Central memory CD8-positive, alpha-beta T cell (primary cell): ENCODE measurements at regions not wholly inside any gene's neighbourhood (a gene's known extent, or its start where the extent isn't known, plus 50 kb on each side); places are given as distances from the start of the nearest gene placed in this dataset.

Source experiments
- ATAC-seq: fragments of 150-1000 bp; cut with Tn5 transposase; replicated peaks from 2 replicates; pipeline ENCODE4 v1.10.0; 2022; ENCODE audit warnings: mild to moderate bottlenecking, moderate FRiP score, moderate number of reproducible peaks; ENCODE audit not compliant: poor library complexity, severe bottlenecking; ENCODE audit errors: extremely low read depth
- DNase-seq, 2 donors: peaks; one replicate each; pipeline ENCODE4 v3.0.0; 2021; ENCODE audit warnings: low spot score in 2 of 2
- H3K27ac Mint-ChIP-seq: one replicate; pipeline ENCODE4 v1.8.0; 2022; ENCODE audit warnings: low read depth, mild to moderate bottlenecking, moderate library complexity, mixed read lengths
- H3K27me3 Mint-ChIP-seq: one replicate; pipeline ENCODE4 v1.8.0; 2022; ENCODE audit warnings: mixed read lengths
- H3K36me3 Mint-ChIP-seq: one replicate; pipeline ENCODE4 v1.8.0; 2022; ENCODE audit warnings: mild to moderate bottlenecking, moderate library complexity, mixed read lengths; ENCODE audit not compliant: insufficient read depth
- H3K4me1 Mint-ChIP-seq: one replicate; pipeline ENCODE4 v1.8.0; 2022; ENCODE audit warnings: mixed read lengths
- H3K4me3 Mint-ChIP-seq: one replicate; pipeline ENCODE4 v1.8.0; 2022; ENCODE audit warnings: mild to moderate bottlenecking, moderate library complexity, mixed read lengths
- H3K9me3 Mint-ChIP-seq: one replicate; pipeline ENCODE4 v1.8.0; 2022; ENCODE audit warnings: mixed read lengths

GRCh38 chr20:4592316-4593148 is 93.7 kb upstream of the PRNP start:
- H3K9me3 Mint-ChIP-seq: no peaks in the 10 kb centered on the region
- ATAC-seq (no peak), DNase-seq (peak in 1 of 2 donors; percentile 39)
- peaks cover 9% of the 10 kb centered on the region for H3K4me1 Mint-ChIP-seq
- H3K36me3 Mint-ChIP-seq: no peaks in the 10 kb centered on the region
- peaks cover 32% of the 10 kb centered on the region for H3K27me3 Mint-ChIP-seq
- H3K4me3 Mint-ChIP-seq: peak overlapping the region; percentile 74
- no peak overlapping the region for H3K27ac Mint-ChIP-seq

GRCh38 chr20:4591975-4592315 is 94.3 kb upstream of the PRNP start:
- peaks cover 26% of the 10 kb centered on the region for H3K27me3 Mint-ChIP-seq
- no peak overlapping the region for H3K27ac Mint-ChIP-seq
- DNase-seq (no peak), ATAC-seq (no peak)
- no peaks in the 10 kb centered on the region for H3K36me3 Mint-ChIP-seq
- H3K4me3 Mint-ChIP-seq: peak overlapping the region; percentile 4
- no peaks in the 10 kb centered on the region for H3K9me3 Mint-ChIP-seq
- peaks cover 9% of the 10 kb centered on the region for H3K4me1 Mint-ChIP-seq

GRCh38 chr20:4585758-4586157 is 100.5 kb upstream of the PRNP start:
- H3K36me3 Mint-ChIP-seq: no peaks in the 10 kb centered on the region
- no peak for ATAC-seq
- no peaks in the 10 kb centered on the region for H3K4me1 Mint-ChIP-seq
- no peak overlapping the region for H3K27ac Mint-ChIP-seq
- peaks cover 31% of the 10 kb centered on the region for H3K27me3 Mint-ChIP-seq
- H3K9me3 Mint-ChIP-seq: no peaks in the 10 kb centered on the region
- H3K4me3 Mint-ChIP-seq: no peak overlapping the region
- DNase-seq: no peak

GRCh38 chr20:4585104-4585753 is 101.0 kb upstream of the PRNP start:
- Mint-ChIP-seq H3K27ac (no peak overlapping the region), H3K4me3 (no peak overlapping the region), H3K27me3 (peaks cover 35% of the 10 kb centered on the region), H3K4me1 (no peaks in the 10 kb centered on the region), H3K36me3 (no peaks in the 10 kb centered on the region), H3K9me3 (no peaks in the 10 kb centered on the region)
- ATAC-seq (no peak), DNase-seq (no peak)

- DNase-seq (no peak), ATAC-seq (no peak)
- Mint-ChIP-seq H3K9me3 (no peaks in the 10 kb centered on the region), H3K27me3 (peaks cover 41% of the 10 kb centered on the region), H3K36me3 (no peaks in the 10 kb centered on the region), H3K4me3 (no peak overlapping the region), H3K4me1 (no peaks in the 10 kb centered on the region), H3K27ac (no peak overlapping the region)
These were observed 101.7 kb upstream of the PRNP start for GRCh38 chr20:4584510-4584909.

- no peaks in the 10 kb centered on the region for H3K9me3 Mint-ChIP-seq
- H3K36me3 Mint-ChIP-seq: no peaks in the 10 kb centered on the region
- no peak for DNase-seq
- no peaks in the 10 kb centered on the region for H3K4me1 Mint-ChIP-seq
- peaks cover 68% of the 10 kb centered on the region for H3K27me3 Mint-ChIP-seq
- no peak overlapping the region for H3K4me3 Mint-ChIP-seq
- no peak overlapping the region for H3K27ac Mint-ChIP-seq
- no peak for ATAC-seq
These were observed 104.4 kb upstream of the PRNP start for GRCh38 chr20:4581838-4582237.

- DNase-seq: no peak
- Mint-ChIP-seq H3K9me3 (no peaks in the 10 kb centered on the region), H3K4me1 (no peaks in the 10 kb centered on the region), H3K4me3 (no peak overlapping the region), H3K27me3 (peaks cover 89% of the 10 kb centered on the region), H3K36me3 (no peaks in the 10 kb centered on the region), H3K27ac (no peak overlapping the region)
- ATAC-seq: no peak
These were observed 107.9 kb upstream of the PRNP start for GRCh38 chr20:4578375-4578774.

- Mint-ChIP-seq H3K36me3 (no peaks in the 10 kb centered on the region), H3K4me3 (no peak overlapping the region), H3K4me1 (no peaks in the 10 kb centered on the region), H3K27ac (no peak overlapping the region), H3K27me3 (peaks cover 80% of the 10 kb centered on the region), H3K9me3 (no peaks in the 10 kb centered on the region)
- no peak for ATAC-seq
- DNase-seq: no peak
These were observed 111.9 kb upstream of the PRNP start for GRCh38 chr20:4574356-4574690.

- no peaks in the 10 kb centered on the region for H3K36me3 Mint-ChIP-seq
- H3K4me1 Mint-ChIP-seq: no peaks in the 10 kb centered on the region
- no peaks in the 10 kb centered on the region for H3K9me3 Mint-ChIP-seq
- H3K4me3 Mint-ChIP-seq: no peak overlapping the region
- H3K27me3 Mint-ChIP-seq: peaks cover 75% of the 10 kb centered on the region
- no peak overlapping the region for H3K27ac Mint-ChIP-seq
- ATAC-seq (no peak), DNase-seq (no peak)
These were observed 112.5 kb upstream of the PRNP start for GRCh38 chr20:4573564-4574355.

GRCh38 chr20:4571759-4572531 is 114.3 kb upstream of the PRNP start:
- Mint-ChIP-seq H3K27ac (no peak overlapping the region), H3K4me3 (no peak overlapping the region), H3K27me3 (peaks cover 67% of the 10 kb centered on the region), H3K36me3 (no peaks in the 10 kb centered on the region), H3K9me3 (no peaks in the 10 kb centered on the region), H3K4me1 (no peaks in the 10 kb centered on the region)
- no peak for ATAC-seq
- DNase-seq: no peak

GRCh38 chr20:4569865-4570264 is 116.4 kb upstream of the PRNP start:
- H3K4me3 Mint-ChIP-seq: no peak overlapping the region
- DNase-seq (no peak), ATAC-seq (no peak)
- no peak overlapping the region for H3K27ac Mint-ChIP-seq
- no peaks in the 10 kb centered on the region for H3K9me3 Mint-ChIP-seq
- H3K36me3 Mint-ChIP-seq: no peaks in the 10 kb centered on the region
- no peaks in the 10 kb centered on the region for H3K4me1 Mint-ChIP-seq
- peaks cover 70% of the 10 kb centered on the region for H3K27me3 Mint-ChIP-seq

- Mint-ChIP-seq H3K27me3 (peaks cover 75% of the 10 kb centered on the region), H3K9me3 (no peaks in the 10 kb centered on the region), H3K4me3 (no peak overlapping the region), H3K4me1 (no peaks in the 10 kb centered on the region), H3K36me3 (no peaks in the 10 kb centered on the region), H3K27ac (no peak overlapping the region)
- ATAC-seq (no peak), DNase-seq (no peak)
These were observed 117.2 kb upstream of the PRNP start for GRCh38 chr20:4569092-4569491.
